ENCODE measurements at regions not wholly inside any gene's neighbourhood (a gene's known extent, or its start where the extent isn't known, plus 50 kb on each side); places are given as distances from the start of the nearest gene placed in this dataset.

- TF ChIP-seq, protein P1, sequence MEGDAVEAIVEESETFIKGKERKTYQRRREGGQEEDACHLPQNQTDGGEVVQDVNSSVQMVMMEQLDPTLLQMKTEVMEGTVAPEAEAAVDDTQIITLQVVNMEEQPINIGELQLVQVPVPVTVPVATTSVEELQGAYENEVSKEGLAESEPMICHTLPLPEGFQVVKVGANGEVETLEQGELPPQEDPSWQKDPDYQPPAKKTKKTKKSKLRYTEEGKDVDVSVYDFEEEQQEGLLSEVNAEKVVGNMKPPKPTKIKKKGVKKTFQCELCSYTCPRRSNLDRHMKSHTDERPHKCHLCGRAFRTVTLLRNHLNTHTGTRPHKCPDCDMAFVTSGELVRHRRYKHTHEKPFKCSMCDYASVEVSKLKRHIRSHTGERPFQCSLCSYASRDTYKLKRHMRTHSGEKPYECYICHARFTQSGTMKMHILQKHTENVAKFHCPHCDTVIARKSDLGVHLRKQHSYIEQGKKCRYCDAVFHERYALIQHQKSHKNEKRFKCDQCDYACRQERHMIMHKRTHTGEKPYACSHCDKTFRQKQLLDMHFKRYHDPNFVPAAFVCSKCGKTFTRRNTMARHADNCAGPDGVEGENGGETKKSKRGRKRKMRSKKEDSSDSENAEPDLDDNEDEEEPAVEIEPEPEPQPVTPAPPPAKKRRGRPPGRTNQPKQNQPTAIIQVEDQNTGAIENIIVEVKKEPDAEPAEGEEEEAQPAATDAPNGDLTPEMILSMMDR (IDR thresholded peaks at IDR 0.05; ENCODE audit: low read length): no peak
- TF ChIP-seq EZH2phosphoT487 (IDR thresholded peaks at IDR 0.05; ENCODE audit: low read length): no peak
- no peak for TF ChIP-seq EZH2 (optimal IDR thresholded peaks at IDR 0.05; ENCODE audit: low read depth, low read length)
These were observed 252.9 kb upstream of the MPDZ start for GRCh38 chr9:13532407-13532806.
